NOMO-1 treated with dmso at 0.1 percent for 144 hours (cell line): ENCODE measurements at regions not wholly inside any gene's neighbourhood (a gene's known extent, or its start where the extent isn't known, plus 50 kb on each side); places are given as distances from the start of the nearest gene placed in this dataset.

Source experiments
- DNase-seq: peaks from one replicate; lab custom pipeline; 2025; ENCODE audit not compliant: unreplicated experiment; lab: John Stamatoyannopoulos, UW

- peak; percentile 29 for DNase-seq
Observed at GRCh38 chr10:113320211-113320610, 232.6 kb upstream of the HABP2 start.

- peak; percentile 63 for DNase-seq
Observed at GRCh38 chr10:113320987-113321386, 231.9 kb upstream of the HABP2 start.

- peak; percentile 65 for DNase-seq
Observed at GRCh38 chr10:113322843-113323242, 230.0 kb upstream of the HABP2 start.

- DNase-seq = no peak
Observed at GRCh38 chr10:113323985-113324384, 228.9 kb upstream of the HABP2 start.

- peak; percentile 59 for DNase-seq
Observed at GRCh38 chr10:113326160-113327111, 226.4 kb upstream of the HABP2 start.

GRCh38 chr10:113329121-113329596 lies 223.7 kb upstream of the HABP2 start:
- DNase-seq = no peak

GRCh38 chr10:113331961-113332360 lies 220.9 kb upstream of the HABP2 start:
- DNase-seq = no peak

- no peak for DNase-seq
Observed at GRCh38 chr10:113333313-113333712, 219.5 kb upstream of the HABP2 start.

GRCh38 chr10:113335592-113335991 lies 217.3 kb upstream of the HABP2 start:
- DNase-seq = no peak

- DNase-seq = no peak
Observed at GRCh38 chr10:113336549-113337130, 216.2 kb upstream of the HABP2 start.

GRCh38 chr10:113337142-113337541 lies 215.7 kb upstream of the HABP2 start:
- DNase-seq = no peak

GRCh38 chr10:113339121-113339520 lies 213.7 kb upstream of the HABP2 start:
- no peak for DNase-seq

- no peak for DNase-seq
Observed at GRCh38 chr10:113340282-113340681, 212.6 kb upstream of the HABP2 start.

- DNase-seq = no peak
Observed at GRCh38 chr10:113341138-113341537, 211.7 kb upstream of the HABP2 start.

- no peak for DNase-seq
Observed at GRCh38 chr10:113345826-113346624, 206.8 kb upstream of the HABP2 start.

GRCh38 chr10:113347508-113347907 lies 205.3 kb upstream of the HABP2 start:
- no peak for DNase-seq

- DNase-seq = no peak
Observed at GRCh38 chr10:113348694-113349093, 204.2 kb upstream of the HABP2 start.

- DNase-seq = no peak
Observed at GRCh38 chr10:113350311-113351040, 202.4 kb upstream of the HABP2 start.

- no peak for DNase-seq
Observed at GRCh38 chr10:113354711-113355110, 198.1 kb upstream of the HABP2 start.

GRCh38 chr10:113356794-113357680 lies 195.8 kb upstream of the HABP2 start:
- DNase-seq = no peak
